Ishikawa (cell line): ENCODE measurements at regions not wholly inside any gene's neighbourhood (a gene's known extent, or its start where the extent isn't known, plus 50 kb on each side); places are given as distances from the start of the nearest gene placed in this dataset.

Source experiments
- CEBPB ChIP-seq: IDR thresholded peaks from 2 replicates; pipeline ENCODE4 v1.6.1; 2012
- CREB1 ChIP-seq: IDR thresholded peaks from 2 replicates; pipeline ENCODE4 v1.6.1; 2012; ENCODE audit warnings: low read depth
- EP300 ChIP-seq: IDR thresholded peaks from 2 replicates; pipeline ENCODE4 v1.6.1; 2012; ENCODE audit warnings: borderline replicate concordance
- FOXM1 ChIP-seq: IDR thresholded peaks from 2 replicates; pipeline ENCODE4 v1.6.1; 2012; ENCODE audit warnings: low read depth, borderline replicate concordance
- MAX ChIP-seq: IDR thresholded peaks from 2 replicates; pipeline ENCODE4 v1.6.1; 2012
- NFIC ChIP-seq: IDR thresholded peaks from 2 replicates; pipeline ENCODE4 v1.6.1; 2012
- RAD21 ChIP-seq: IDR thresholded peaks from 2 replicates; pipeline ENCODE4 v1.6.1; 2012; ENCODE audit warnings: low read depth
- REST ChIP-seq: IDR thresholded peaks from 2 replicates; pipeline ENCODE4 v1.6.1; 2012; ENCODE audit warnings: low read depth, mild to moderate bottlenecking
- TAF1 ChIP-seq: IDR thresholded peaks from 2 replicates; pipeline ENCODE4 v1.6.1; 2012; ENCODE audit warnings: low read depth, mild to moderate bottlenecking
- TCF12 ChIP-seq: IDR thresholded peaks from 2 replicates; pipeline ENCODE4 v1.6.1; 2012; ENCODE audit warnings: low read depth
- TF ChIP-seq, protein P1 (sequence below): IDR thresholded peaks from 2 replicates; pipeline ENCODE4 v1.6.1; 2012

DNA sequence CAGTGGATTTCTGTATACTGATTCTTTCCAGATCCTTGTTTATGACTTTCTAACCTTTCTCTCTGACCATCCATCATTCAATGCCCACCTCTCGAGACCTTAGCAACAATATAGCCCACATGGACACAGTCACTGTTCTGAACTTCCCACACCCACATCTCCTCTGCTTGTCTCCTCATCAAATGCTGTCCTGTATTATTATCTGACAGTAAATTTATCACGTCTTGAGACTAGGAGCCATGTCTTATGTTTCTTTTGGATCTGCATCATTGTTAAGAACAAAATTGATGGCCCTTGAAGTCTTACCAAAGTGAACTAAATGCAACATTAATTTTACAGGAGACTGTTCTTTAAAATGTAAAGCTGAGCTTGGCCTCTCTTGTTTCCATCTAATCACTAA, 495.4 kb upstream of the KLF4 start:
- no peak for TF ChIP-seq RAD21
- TF ChIP-seq TAF1: no peak
- TF ChIP-seq FOXM1: no peak
- no peak for TF ChIP-seq CREB1
- TF ChIP-seq TCF12: no peak
- TF ChIP-seq REST: no peak
- TF ChIP-seq MAX: no peak
- TF ChIP-seq, protein P1, sequence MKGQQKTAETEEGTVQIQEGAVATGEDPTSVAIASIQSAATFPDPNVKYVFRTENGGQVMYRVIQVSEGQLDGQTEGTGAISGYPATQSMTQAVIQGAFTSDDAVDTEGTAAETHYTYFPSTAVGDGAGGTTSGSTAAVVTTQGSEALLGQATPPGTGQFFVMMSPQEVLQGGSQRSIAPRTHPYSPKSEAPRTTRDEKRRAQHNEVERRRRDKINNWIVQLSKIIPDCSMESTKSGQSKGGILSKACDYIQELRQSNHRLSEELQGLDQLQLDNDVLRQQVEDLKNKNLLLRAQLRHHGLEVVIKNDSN: no peak
- no peak for TF ChIP-seq CEBPB
- TF ChIP-seq NFIC: no peak
- TF ChIP-seq EP300: no peak
